ENCODE measurements at regions not wholly inside any gene's neighbourhood (a gene's known extent, or its start where the extent isn't known, plus 50 kb on each side); places are given as distances from the start of the nearest gene placed in this dataset.
A peak's percentile ranks its signal among the peaks of the same experiment; 100 is the strongest.

DNA sequence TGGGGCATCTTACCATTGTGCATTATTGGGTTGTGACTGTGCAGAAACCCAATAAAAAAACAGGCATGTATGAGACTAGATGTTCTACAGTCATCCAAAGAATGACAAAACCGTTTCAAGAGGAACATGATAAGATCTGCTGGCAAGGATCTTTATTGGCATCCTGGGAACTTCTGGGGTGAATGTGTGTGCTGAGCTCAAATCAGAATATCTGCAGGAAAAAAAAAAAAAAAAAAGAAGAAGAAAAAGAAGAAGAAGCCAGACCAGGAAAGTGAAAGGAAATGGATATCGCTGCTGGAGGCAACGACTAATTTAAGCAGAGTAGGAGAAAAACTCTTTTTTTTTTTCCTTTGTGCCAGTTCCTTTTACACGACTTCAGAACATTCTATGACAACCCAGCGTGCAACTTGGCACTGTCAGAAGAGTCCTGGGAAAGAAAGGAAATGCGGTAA, 484.2 kb upstream of the BOD1L1 start:
- DNase-seq (ENCODE audit: low read depth, low spot score) (no peak), FAIRE-seq (no peak)
- Histone ChIP-seq H2AFZ (ENCODE audit: control insufficient read depth, low read length) (no peak overlapping the region), H3K4me1 (ENCODE audit: control insufficient read depth, extremely low read depth, insufficient read depth, low read length) (no peaks in the 10 kb centered on the region), H3K27ac (ENCODE audit: control insufficient read depth, insufficient read depth, low read length) (no peak overlapping the region), H3K27me3 (ENCODE audit: control insufficient read depth, extremely low read depth, insufficient read depth, low read length) (no peaks in the 10 kb centered on the region), H3K4me3 (ENCODE audit: control insufficient read depth in 2 of 3, extremely low read depth in 1 of 3, insufficient read depth in 2 of 3, low read depth in 1 of 3, low read length in 3 of 3) (no peak overlapping the region), H3K4me2 (ENCODE audit: control insufficient read depth, extremely low read depth, insufficient read depth, low read depth, low read length) (peak overlapping the region; percentile 47), H3K79me2 (ENCODE audit: control insufficient read depth, insufficient read depth, low read length) (no peaks in the 10 kb centered on the region), H3K9ac (ENCODE audit: control insufficient read depth, extremely low read depth, insufficient read depth, low read length) (no peak overlapping the region), H3K9me3 (ENCODE audit: control insufficient read depth, low read depth, low read length) (no peaks in the 10 kb centered on the region), H4K20me1 (ENCODE audit: control insufficient read depth, extremely low read depth, insufficient read depth, low read length) (no peaks in the 10 kb centered on the region), H3K36me3 (ENCODE audit: control insufficient read depth in 2 of 2, extremely low read depth in 1 of 2, insufficient read depth in 2 of 2, low read length in 2 of 2) (no peaks in the 10 kb centered on the region), H3K9me1 (ENCODE audit: control insufficient read depth, extremely low read depth, insufficient read depth, low read length) (no peaks in the 10 kb centered on the region)
- TF ChIP-seq, protein P1, sequence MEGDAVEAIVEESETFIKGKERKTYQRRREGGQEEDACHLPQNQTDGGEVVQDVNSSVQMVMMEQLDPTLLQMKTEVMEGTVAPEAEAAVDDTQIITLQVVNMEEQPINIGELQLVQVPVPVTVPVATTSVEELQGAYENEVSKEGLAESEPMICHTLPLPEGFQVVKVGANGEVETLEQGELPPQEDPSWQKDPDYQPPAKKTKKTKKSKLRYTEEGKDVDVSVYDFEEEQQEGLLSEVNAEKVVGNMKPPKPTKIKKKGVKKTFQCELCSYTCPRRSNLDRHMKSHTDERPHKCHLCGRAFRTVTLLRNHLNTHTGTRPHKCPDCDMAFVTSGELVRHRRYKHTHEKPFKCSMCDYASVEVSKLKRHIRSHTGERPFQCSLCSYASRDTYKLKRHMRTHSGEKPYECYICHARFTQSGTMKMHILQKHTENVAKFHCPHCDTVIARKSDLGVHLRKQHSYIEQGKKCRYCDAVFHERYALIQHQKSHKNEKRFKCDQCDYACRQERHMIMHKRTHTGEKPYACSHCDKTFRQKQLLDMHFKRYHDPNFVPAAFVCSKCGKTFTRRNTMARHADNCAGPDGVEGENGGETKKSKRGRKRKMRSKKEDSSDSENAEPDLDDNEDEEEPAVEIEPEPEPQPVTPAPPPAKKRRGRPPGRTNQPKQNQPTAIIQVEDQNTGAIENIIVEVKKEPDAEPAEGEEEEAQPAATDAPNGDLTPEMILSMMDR (optimal IDR thresholded peaks at IDR 0.05 in 1 of 3, IDR thresholded peaks at IDR 0.05 in 1 of 3, conservative IDR thresholded peaks at IDR 0.05 in 1 of 3; ENCODE audit: extremely low read depth in 1 of 3, insufficient read depth in 2 of 3, low read length in 3 of 3) = no peak
- TF ChIP-seq EZH2 (IDR thresholded peaks at IDR 0.05; ENCODE audit: low read length) = no peak
- dilution Hi-C loops (cut with MboI; ENCODE audit: extremely low pct_ligation_motif_present, low sequenced_read_pairs) = no loop called here

DNA sequence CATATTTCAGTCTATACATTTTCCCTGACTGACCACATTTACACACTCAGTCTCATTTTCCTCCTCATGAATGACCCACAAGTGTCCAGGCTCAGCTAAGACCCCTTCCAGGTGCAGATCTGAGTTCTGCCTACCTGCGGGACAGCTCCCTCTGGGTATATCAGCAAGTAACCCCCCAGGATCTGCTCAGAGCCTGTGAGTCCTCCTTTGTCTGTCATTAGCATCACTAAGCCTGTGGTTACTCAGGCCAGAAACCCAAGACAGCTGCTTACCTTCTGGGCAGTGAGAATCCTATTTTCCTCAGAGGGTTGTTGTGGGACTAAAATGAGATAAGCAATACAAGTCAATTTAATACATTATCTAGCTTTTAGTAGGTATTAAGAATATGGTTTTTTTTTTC, 487.6 kb upstream of the BOD1L1 start:
- Histone ChIP-seq H4K20me1 (ENCODE audit: control insufficient read depth, extremely low read depth, insufficient read depth, low read length) (no peaks in the 10 kb centered on the region), H3K4me1 (ENCODE audit: control insufficient read depth, extremely low read depth, insufficient read depth, low read length) (no peaks in the 10 kb centered on the region), H3K27me3 (ENCODE audit: control insufficient read depth, extremely low read depth, insufficient read depth, low read length) (no peaks in the 10 kb centered on the region), H3K4me3 (ENCODE audit: control insufficient read depth in 2 of 3, extremely low read depth in 1 of 3, insufficient read depth in 2 of 3, low read depth in 1 of 3, low read length in 3 of 3) (no peak overlapping the region), H3K9ac (ENCODE audit: control insufficient read depth, extremely low read depth, insufficient read depth, low read length) (no peak overlapping the region), H2AFZ (ENCODE audit: control insufficient read depth, low read length) (no peak overlapping the region), H3K79me2 (ENCODE audit: control insufficient read depth, insufficient read depth, low read length) (no peaks in the 10 kb centered on the region), H3K9me1 (ENCODE audit: control insufficient read depth, extremely low read depth, insufficient read depth, low read length) (no peaks in the 10 kb centered on the region), H3K4me2 (ENCODE audit: control insufficient read depth, extremely low read depth, insufficient read depth, low read depth, low read length) (no peak overlapping the region), H3K36me3 (ENCODE audit: control insufficient read depth in 2 of 2, extremely low read depth in 1 of 2, insufficient read depth in 2 of 2, low read length in 2 of 2) (no peaks in the 10 kb centered on the region), H3K9me3 (ENCODE audit: control insufficient read depth, low read depth, low read length) (no peaks in the 10 kb centered on the region), H3K27ac (ENCODE audit: control insufficient read depth, insufficient read depth, low read length) (no peak overlapping the region)
- FAIRE-seq (no peak), DNase-seq (ENCODE audit: low read depth, low spot score) (no peak)
- TF ChIP-seq EZH2 (IDR thresholded peaks at IDR 0.05; ENCODE audit: low read length) = no peak
- TF ChIP-seq, protein P1 (optimal IDR thresholded peaks at IDR 0.05 in 1 of 3, IDR thresholded peaks at IDR 0.05 in 1 of 3, conservative IDR thresholded peaks at IDR 0.05 in 1 of 3; ENCODE audit: extremely low read depth in 1 of 3, insufficient read depth in 2 of 3, low read length in 3 of 3) = no peak
- dilution Hi-C loops (cut with MboI; ENCODE audit: extremely low pct_ligation_motif_present, low sequenced_read_pairs) = no loop called here
